ENCODE measurements at regions not wholly inside any gene's neighbourhood (a gene's known extent, or its start where the extent isn't known, plus 50 kb on each side); places are given as distances from the start of the nearest gene placed in this dataset.

DNA sequence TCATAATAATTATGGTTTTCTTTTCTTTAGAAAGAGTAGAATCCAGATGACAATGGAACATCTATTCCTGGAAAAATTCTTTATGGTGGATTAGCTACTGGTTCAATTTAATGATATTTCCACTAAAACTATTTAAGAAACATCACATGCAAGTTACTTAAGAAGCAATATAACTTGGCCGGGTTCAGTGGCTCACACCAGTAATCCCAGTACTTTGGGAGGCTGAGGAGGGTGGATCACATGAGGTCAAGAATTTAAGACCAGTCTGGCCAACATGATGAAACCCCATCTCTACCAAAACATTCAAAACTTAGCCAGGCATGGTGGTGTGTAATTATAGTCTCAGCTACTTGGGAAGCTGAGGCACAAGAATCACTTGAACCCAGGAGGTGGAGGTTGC is 65.9 kb upstream of the SMLR1 start:
- WGBS (ENCODE audit: insufficient coverage): no CpG with 5 or more reads among the region's 1 CpG
- TF ChIP-seq, protein P1, sequence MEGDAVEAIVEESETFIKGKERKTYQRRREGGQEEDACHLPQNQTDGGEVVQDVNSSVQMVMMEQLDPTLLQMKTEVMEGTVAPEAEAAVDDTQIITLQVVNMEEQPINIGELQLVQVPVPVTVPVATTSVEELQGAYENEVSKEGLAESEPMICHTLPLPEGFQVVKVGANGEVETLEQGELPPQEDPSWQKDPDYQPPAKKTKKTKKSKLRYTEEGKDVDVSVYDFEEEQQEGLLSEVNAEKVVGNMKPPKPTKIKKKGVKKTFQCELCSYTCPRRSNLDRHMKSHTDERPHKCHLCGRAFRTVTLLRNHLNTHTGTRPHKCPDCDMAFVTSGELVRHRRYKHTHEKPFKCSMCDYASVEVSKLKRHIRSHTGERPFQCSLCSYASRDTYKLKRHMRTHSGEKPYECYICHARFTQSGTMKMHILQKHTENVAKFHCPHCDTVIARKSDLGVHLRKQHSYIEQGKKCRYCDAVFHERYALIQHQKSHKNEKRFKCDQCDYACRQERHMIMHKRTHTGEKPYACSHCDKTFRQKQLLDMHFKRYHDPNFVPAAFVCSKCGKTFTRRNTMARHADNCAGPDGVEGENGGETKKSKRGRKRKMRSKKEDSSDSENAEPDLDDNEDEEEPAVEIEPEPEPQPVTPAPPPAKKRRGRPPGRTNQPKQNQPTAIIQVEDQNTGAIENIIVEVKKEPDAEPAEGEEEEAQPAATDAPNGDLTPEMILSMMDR (IDR thresholded peaks at IDR 0.05): no peak
- TF ChIP-seq EZH2 (IDR thresholded peaks at IDR 0.05; ENCODE audit: borderline replicate concordance, insufficient read depth, low read depth, low read length, poor library complexity, severe bottlenecking): no peak

DNA sequence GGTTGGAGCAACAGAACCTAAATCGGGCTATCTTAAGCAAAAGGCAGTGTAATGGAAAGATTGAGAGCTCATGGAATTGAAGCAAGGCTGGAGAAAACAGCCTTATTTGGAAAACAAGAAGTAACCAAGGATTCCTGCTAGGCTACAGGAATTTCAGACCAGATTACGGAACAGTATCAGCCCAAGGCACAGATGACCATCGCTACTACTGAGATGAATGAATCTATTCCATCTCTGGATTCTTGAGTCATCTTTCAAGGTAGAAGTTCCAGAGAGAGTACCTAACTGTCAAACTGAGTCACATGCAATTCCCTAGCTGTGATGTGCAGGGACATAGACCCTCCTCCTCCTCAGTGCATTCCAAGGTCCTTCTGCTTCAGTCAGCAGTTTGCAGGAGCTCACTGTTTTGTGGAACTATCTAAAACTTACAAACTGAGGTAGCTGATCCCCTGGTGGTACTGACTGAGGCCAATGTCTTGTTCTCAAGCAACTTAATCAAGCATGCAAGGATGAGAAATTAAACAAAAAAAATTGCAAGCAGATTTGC is 62.0 kb upstream of the SMLR1 start:
- Histone ChIP-seq H4K20me1 (ENCODE audit: control insufficient read depth, insufficient read depth, low read length, poor library complexity, severe bottlenecking) (no peaks in the 10 kb centered on the region), H2AFZ (ENCODE audit: insufficient read depth, low read depth, low read length, poor library complexity, severe bottlenecking) (no peak overlapping the region), H3K79me2 (ENCODE audit: control insufficient read depth, insufficient read depth, low read length) (no peaks in the 10 kb centered on the region), H3K27ac (ENCODE audit: low read length in 2 of 2) (no peak overlapping the region), H3K4me3 (ENCODE audit: control extremely low read depth in 1 of 5, extremely low read depth in 1 of 5, insufficient read depth in 1 of 5, low read depth in 2 of 5, low read length in 4 of 5) (no peak overlapping the region), H3K4me1 (ENCODE audit: control insufficient read depth in 2 of 2, insufficient read depth in 2 of 2, low read length in 2 of 2) (no peaks in the 10 kb centered on the region), H3K9ac (ENCODE audit: low read length) (no peak overlapping the region), H3K27me3 (replicated peaks in 1 of 4; ENCODE audit: control extremely low read depth in 1 of 4, control insufficient read depth in 3 of 4, insufficient read depth in 4 of 4, low read length in 3 of 4) (no peaks in the 10 kb centered on the region), H3K4me2 (replicated peaks; ENCODE audit: low read depth, low read length, poor library complexity, severe bottlenecking) (no peak overlapping the region), H3K9me3 (ENCODE audit: control extremely low read depth in 1 of 3, control insufficient read depth in 2 of 3, insufficient read depth in 1 of 3, low read length in 2 of 3) (no peaks in the 10 kb centered on the region), H3K36me3 (replicated peaks in 1 of 2; ENCODE audit: control extremely low read depth in 1 of 2, control insufficient read depth in 1 of 2, extremely low read depth in 1 of 2, insufficient read depth in 2 of 2, low read length in 1 of 2) (no peaks in the 10 kb centered on the region)
- no peak overlapping the region for H3K27ac Mint-ChIP-seq
- TF ChIP-seq, protein P1 (IDR thresholded peaks at IDR 0.05): no peak
- no peak for TF ChIP-seq EZH2 (IDR thresholded peaks at IDR 0.05; ENCODE audit: borderline replicate concordance, insufficient read depth, low read depth, low read length, poor library complexity, severe bottlenecking)
- no peak overlapping the region for H3K4me3 Mint-ChIP-seq
- 92% methylated on average over 2 of the region's 3 CpGs for WGBS (ENCODE audit: insufficient coverage)
- ChIA-PET POLR2A (no interaction called here), CTCF (no interaction called here)
- no peak for DNase-seq
- no peaks in the 10 kb centered on the region for H3K4me1 Mint-ChIP-seq
- peaks cover 9% of the 10 kb centered on the region for H3K27me3 Mint-ChIP-seq
- no peaks in the 10 kb centered on the region for H3K9me3 Mint-ChIP-seq (ENCODE audit: insufficient read depth)
- ATAC-seq (ENCODE audit: low read depth): no peak
- intact Hi-C loops (cut with micrococcal nuclease): no loop called here

More for the DNA sequence above, 65.9 kb upstream of the SMLR1 start:
- no peak for ATAC-seq (ENCODE audit: low read depth)
- Histone ChIP-seq H3K4me2 (replicated peaks; ENCODE audit: low read depth, low read length, poor library complexity, severe bottlenecking) (no peak overlapping the region), H4K20me1 (ENCODE audit: control insufficient read depth, insufficient read depth, low read length, poor library complexity, severe bottlenecking) (no peaks in the 10 kb centered on the region), H2AFZ (ENCODE audit: insufficient read depth, low read depth, low read length, poor library complexity, severe bottlenecking) (no peak overlapping the region), H3K4me3 (ENCODE audit: control extremely low read depth in 1 of 5, extremely low read depth in 1 of 5, insufficient read depth in 1 of 5, low read depth in 2 of 5, low read length in 4 of 5) (no peak overlapping the region), H3K36me3 (replicated peaks in 1 of 2; ENCODE audit: control extremely low read depth in 1 of 2, control insufficient read depth in 1 of 2, extremely low read depth in 1 of 2, insufficient read depth in 2 of 2, low read length in 1 of 2) (no peaks in the 10 kb centered on the region), H3K27ac (ENCODE audit: low read length in 2 of 2) (no peak overlapping the region), H3K9ac (ENCODE audit: low read length) (no peak overlapping the region), H3K9me3 (ENCODE audit: control extremely low read depth in 1 of 3, control insufficient read depth in 2 of 3, insufficient read depth in 1 of 3, low read length in 2 of 3) (no peaks in the 10 kb centered on the region), H3K27me3 (replicated peaks in 1 of 4; ENCODE audit: control extremely low read depth in 1 of 4, control insufficient read depth in 3 of 4, insufficient read depth in 4 of 4, low read length in 3 of 4) (no peaks in the 10 kb centered on the region), H3K79me2 (ENCODE audit: control insufficient read depth, insufficient read depth, low read length) (no peaks in the 10 kb centered on the region), H3K4me1 (ENCODE audit: control insufficient read depth in 2 of 2, insufficient read depth in 2 of 2, low read length in 2 of 2) (no peaks in the 10 kb centered on the region)
- H3K27me3 Mint-ChIP-seq: peaks cover 17% of the 10 kb centered on the region
- DNase-seq: no peak
- no peak overlapping the region for H3K27ac Mint-ChIP-seq
- ChIA-PET CTCF (no interaction called here), POLR2A (no interaction called here)
- no peaks in the 10 kb centered on the region for H3K9me3 Mint-ChIP-seq (ENCODE audit: insufficient read depth)
- no peak overlapping the region for H3K4me3 Mint-ChIP-seq
- H3K4me1 Mint-ChIP-seq: no peaks in the 10 kb centered on the region
- intact Hi-C loops (cut with micrococcal nuclease): no loop called here
